ENCODE measurements at regions not wholly inside any gene's neighbourhood (a gene's known extent, or its start where the extent isn't known, plus 50 kb on each side); places are given as distances from the start of the nearest gene placed in this dataset.
"Not testable (repeated sequence)": the region's sequence is repeated elsewhere in the genome, so short reads cannot be mapped to it uniquely, and the experiment has no call there.

- H3K36me3 ChIP-seq (ENCODE audit: control insufficient read depth in 4 of 4, insufficient read depth in 4 of 4, low read length in 4 of 4): no peaks in the 10 kb centered on the region
- H3K4me1 ChIP-seq (ENCODE audit: control insufficient read depth in 5 of 5, insufficient read depth in 5 of 5, low read length in 5 of 5): no peaks in the 10 kb centered on the region
- H3K4me3 ChIP-seq: no peak overlapping the region
- H3K27ac ChIP-seq (ENCODE audit: low read depth in 1 of 2, low read length in 1 of 2): no peak overlapping the region
- no peak overlapping the region for H3K9ac ChIP-seq (ENCODE audit: insufficient read depth in 1 of 2, low read length in 2 of 2)
- H3K27me3 ChIP-seq (ENCODE audit: control insufficient read depth in 3 of 3, insufficient read depth in 3 of 3, low read length in 2 of 3): no peaks in the 10 kb centered on the region
- H3K9me3 ChIP-seq (ENCODE audit: control insufficient read depth in 4 of 4, insufficient read depth in 3 of 4, low read length in 3 of 4): peaks cover 0 to 8% (median 4%) of the 10 kb centered on the region in 4 donors
- TF ChIP-seq, protein P1, sequence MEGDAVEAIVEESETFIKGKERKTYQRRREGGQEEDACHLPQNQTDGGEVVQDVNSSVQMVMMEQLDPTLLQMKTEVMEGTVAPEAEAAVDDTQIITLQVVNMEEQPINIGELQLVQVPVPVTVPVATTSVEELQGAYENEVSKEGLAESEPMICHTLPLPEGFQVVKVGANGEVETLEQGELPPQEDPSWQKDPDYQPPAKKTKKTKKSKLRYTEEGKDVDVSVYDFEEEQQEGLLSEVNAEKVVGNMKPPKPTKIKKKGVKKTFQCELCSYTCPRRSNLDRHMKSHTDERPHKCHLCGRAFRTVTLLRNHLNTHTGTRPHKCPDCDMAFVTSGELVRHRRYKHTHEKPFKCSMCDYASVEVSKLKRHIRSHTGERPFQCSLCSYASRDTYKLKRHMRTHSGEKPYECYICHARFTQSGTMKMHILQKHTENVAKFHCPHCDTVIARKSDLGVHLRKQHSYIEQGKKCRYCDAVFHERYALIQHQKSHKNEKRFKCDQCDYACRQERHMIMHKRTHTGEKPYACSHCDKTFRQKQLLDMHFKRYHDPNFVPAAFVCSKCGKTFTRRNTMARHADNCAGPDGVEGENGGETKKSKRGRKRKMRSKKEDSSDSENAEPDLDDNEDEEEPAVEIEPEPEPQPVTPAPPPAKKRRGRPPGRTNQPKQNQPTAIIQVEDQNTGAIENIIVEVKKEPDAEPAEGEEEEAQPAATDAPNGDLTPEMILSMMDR (IDR thresholded peaks at IDR 0.05; ENCODE audit: control extremely low read depth, extremely low read depth): no peak
- no peak for DNase-seq
- ATAC-seq (ENCODE audit: insufficient read depth, low FRiP score): no peak
These were observed 276.1 kb upstream of the SPAG17 start for GRCh38 chr1:118461154-118461553.

DNA sequence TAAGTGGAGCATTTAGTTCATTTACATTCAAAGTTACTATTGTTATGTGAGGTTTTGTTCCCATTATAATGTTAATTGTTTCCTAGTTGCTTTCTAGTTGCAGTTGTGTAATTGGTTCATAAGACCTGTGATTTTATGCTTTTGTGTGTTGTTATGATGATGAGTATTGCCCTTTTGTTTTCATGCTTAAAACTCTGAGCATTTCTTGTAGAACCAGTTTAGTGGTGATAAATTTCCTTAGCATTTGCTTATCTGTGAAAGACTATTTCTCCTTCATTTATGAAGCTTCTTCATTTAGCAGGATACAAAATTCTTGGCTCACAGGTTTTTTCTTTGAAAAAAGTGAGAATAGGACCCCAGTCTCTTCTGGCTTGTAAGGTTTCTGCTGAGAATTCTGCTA lies 274.8 kb upstream of the SPAG17 start:
- H3K9ac ChIP-seq (ENCODE audit: insufficient read depth in 1 of 2, low read length in 2 of 2): no peak overlapping the region
- no peak overlapping the region for H3K4me3 ChIP-seq
- no peaks in the 10 kb centered on the region for H3K4me1 ChIP-seq (ENCODE audit: control insufficient read depth in 5 of 5, insufficient read depth in 5 of 5, low read length in 5 of 5)
- no peaks in the 10 kb centered on the region for H3K36me3 ChIP-seq (ENCODE audit: control insufficient read depth in 4 of 4, insufficient read depth in 4 of 4, low read length in 4 of 4)
- no peak for ATAC-seq (ENCODE audit: insufficient read depth, low FRiP score)
- no peak overlapping the region for H3K27ac ChIP-seq (ENCODE audit: low read depth in 1 of 2, low read length in 1 of 2)
- no peaks in the 10 kb centered on the region for H3K27me3 ChIP-seq (ENCODE audit: control insufficient read depth in 3 of 3, insufficient read depth in 3 of 3, low read length in 2 of 3)
- DNase-seq: no peak
- peaks cover 0 to 10% (median 4%) of the 10 kb centered on the region in 4 donors for H3K9me3 ChIP-seq (ENCODE audit: control insufficient read depth in 4 of 4, insufficient read depth in 3 of 4, low read length in 3 of 4)
- TF ChIP-seq, protein P1 (IDR thresholded peaks at IDR 0.05; ENCODE audit: control extremely low read depth, extremely low read depth): no peak

DNA sequence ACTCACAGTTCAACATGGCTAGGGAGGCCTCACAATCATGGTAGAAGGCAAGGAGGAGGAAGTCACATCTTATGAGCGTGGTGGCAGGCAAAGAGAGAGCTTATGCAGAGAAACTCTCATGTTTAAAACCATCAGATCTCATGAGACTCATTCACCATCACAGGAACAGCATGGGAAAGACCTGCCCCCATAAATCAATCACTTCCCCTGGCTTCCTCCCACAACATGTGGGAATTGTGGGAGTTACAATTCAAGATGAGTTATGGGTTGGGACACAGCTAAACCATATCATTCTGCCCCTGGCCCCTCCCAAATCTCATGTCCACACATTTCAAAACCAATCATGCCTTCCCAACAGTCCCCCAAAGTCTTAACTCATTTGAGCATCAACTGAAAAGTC lies 268.8 kb upstream of the SPAG17 start:
- not testable (repeated sequence) for H3K27me3 ChIP-seq (ENCODE audit: control insufficient read depth in 3 of 3, insufficient read depth in 3 of 3, low read length in 2 of 3); H3K4me1 ChIP-seq (ENCODE audit: control insufficient read depth in 5 of 5, insufficient read depth in 5 of 5, low read length in 5 of 5); H3K9me3 ChIP-seq (ENCODE audit: control insufficient read depth in 4 of 4, insufficient read depth in 3 of 4, low read length in 3 of 4); H3K36me3 ChIP-seq (ENCODE audit: control insufficient read depth in 4 of 4, insufficient read depth in 4 of 4, low read length in 4 of 4); ATAC-seq (ENCODE audit: insufficient read depth, low FRiP score); H3K27ac ChIP-seq (ENCODE audit: low read depth in 1 of 2, low read length in 1 of 2); H3K9ac ChIP-seq (ENCODE audit: insufficient read depth in 1 of 2, low read length in 2 of 2); H3K4me3 ChIP-seq; DNase-seq
- WGBS, 2 donors: 64 to 87% methylated on average over 1 of the region's 1 CpG

DNA sequence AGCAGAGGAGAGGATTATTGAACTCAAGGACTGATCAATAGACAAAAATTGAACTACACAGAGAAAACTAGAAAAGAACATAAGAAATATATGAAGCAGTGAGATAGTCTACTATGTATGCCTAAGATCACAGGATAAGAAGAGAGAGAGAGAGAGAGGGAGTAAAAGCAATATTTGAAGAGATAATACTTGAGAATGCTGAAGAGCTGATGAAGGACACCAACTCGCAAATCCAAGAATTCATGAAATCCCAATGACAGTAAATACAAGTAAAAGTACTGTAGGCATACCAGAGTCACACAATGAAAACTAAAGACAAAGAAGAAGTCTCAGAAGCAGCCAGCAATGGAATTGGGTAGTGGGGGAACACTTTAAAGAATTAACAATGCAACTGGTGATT lies 260.1 kb upstream of the SPAG17 start:
- DNase-seq (no peak), ATAC-seq (ENCODE audit: insufficient read depth, low FRiP score) (no peak)
- no peak overlapping the region for H3K4me3 ChIP-seq
- H3K27ac ChIP-seq (ENCODE audit: low read depth in 1 of 2, low read length in 1 of 2): no peak overlapping the region
- no peaks in the 10 kb centered on the region for H3K36me3 ChIP-seq (ENCODE audit: control insufficient read depth in 4 of 4, insufficient read depth in 4 of 4, low read length in 4 of 4)
- TF ChIP-seq, protein P1 (IDR thresholded peaks at IDR 0.05; ENCODE audit: control extremely low read depth, extremely low read depth): no peak
- H3K4me1 ChIP-seq (ENCODE audit: control insufficient read depth in 5 of 5, insufficient read depth in 5 of 5, low read length in 5 of 5): no peaks in the 10 kb centered on the region
- no peak overlapping the region for H3K9ac ChIP-seq (ENCODE audit: insufficient read depth in 1 of 2, low read length in 2 of 2)
- peaks cover 0 to 2% (median 0%) of the 10 kb centered on the region in 4 donors for H3K9me3 ChIP-seq (ENCODE audit: control insufficient read depth in 4 of 4, insufficient read depth in 3 of 4, low read length in 3 of 4)
- WGBS, 2 donors: 85 to 88% methylated on average over 1 of the region's 1 CpG
- no peaks in the 10 kb centered on the region for H3K27me3 ChIP-seq (ENCODE audit: control insufficient read depth in 3 of 3, insufficient read depth in 3 of 3, low read length in 2 of 3)

Data from lung (tissue), 11 donors.